Mucosa of descending colon (tissue), 3 donors: ENCODE measurements at regions not wholly inside any gene's neighbourhood (a gene's known extent, or its start where the extent isn't known, plus 50 kb on each side); places are given as distances from the start of the nearest gene placed in this dataset.

Source experiments
- ATAC-seq: fragments of 200-7000 bp; cut with Tn5 transposase; one replicate; pipeline ENCODE4 v1.9.1; 2020; ENCODE audit warnings: mild to moderate bottlenecking, moderate library complexity
- DNase-seq, 3 donors: peaks; one replicate each; pipeline ENCODE4 v3.0.0-alpha.2; 2020
- H3K36me3 ChIP-seq: fragments of 200-600 bp; one replicate; pipeline ENCODE4 v1.8.0; 2021; ENCODE audit warnings: low read depth, mild to moderate bottlenecking
- H3K4me1 ChIP-seq: fragments of 200-600 bp; one replicate; pipeline ENCODE4 v1.8.0; 2021; ENCODE audit warnings: low read depth, mild to moderate bottlenecking
- H3K4me3 ChIP-seq: fragments of 200-600 bp; one replicate; pipeline ENCODE4 v1.8.0; 2021; ENCODE audit warnings: mild to moderate bottlenecking
- H3K9me3 ChIP-seq: fragments of 200-600 bp; one replicate; pipeline ENCODE4 v1.8.0; 2021; ENCODE audit warnings: mild to moderate bottlenecking
- CTCF ChIP-seq: fragments of 200-600 bp; IDR thresholded peaks from one replicate; pipeline ENCODE4 v1.8.0; 2022; ENCODE audit warnings: antibody characterized with exemption, mild to moderate bottlenecking
- intact Hi-C, 2 donors: fragments of 100-400 bp; cut with DNase I in 1 of 2; cut with micrococcal nuclease in 1 of 2; formaldehyde crosslinking; loops; one replicate each; pipeline versions ENCODE4 v1.11.0 to v1.11.1; 2022; cut with DNase I, micrococcal nuclease
- donor health status: DM: no; HTN: no; CAD: no; lungs with moderate emphysema.
- donor health status: DM: no; HTN: no; CAD: no.
- donor health status: DM: no; HTN: yes; CAD: no.

DNA sequence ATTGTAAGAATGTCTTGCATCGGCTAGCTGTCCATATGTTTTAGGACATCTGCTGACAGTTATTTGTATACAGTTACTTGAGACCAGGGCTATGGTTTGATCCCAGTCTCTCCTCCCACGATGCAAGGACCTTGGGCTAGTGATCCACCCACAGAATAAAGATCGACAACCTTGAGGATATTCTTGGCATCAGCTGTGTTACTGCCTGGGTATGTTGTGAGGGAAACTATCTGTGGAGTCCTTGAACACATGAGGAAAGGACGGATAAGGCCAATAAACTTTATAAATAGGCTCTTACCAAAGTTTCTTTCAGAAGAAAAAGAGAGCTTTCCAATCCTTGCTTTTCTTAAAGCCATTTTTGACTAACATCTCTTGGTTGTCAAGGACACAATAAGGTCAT lies 70.8 kb upstream of the HEY2 start:
- Histone ChIP-seq H3K4me1 (no peaks in the 10 kb centered on the region), H3K36me3 (no peaks in the 10 kb centered on the region), H3K4me3 (no peak overlapping the region), H3K9me3 (no peaks in the 10 kb centered on the region)
- intact Hi-C loops, result no loop called here
- TF ChIP-seq CTCF, result no peak
- DNase-seq (no peak), ATAC-seq (no peak)

- H3K36me3 ChIP-seq, result no peaks in the 10 kb centered on the region
- DNase-seq, result no peak
- intact Hi-C loops, result no loop called here
- TF ChIP-seq CTCF, result no peak
- H3K4me3 ChIP-seq, result no peak overlapping the region
- H3K9me3 ChIP-seq, result no peaks in the 10 kb centered on the region
- ATAC-seq, result no peak
- H3K4me1 ChIP-seq, result no peaks in the 10 kb centered on the region
Observed at GRCh38 chr6:125679128-125679527, 70.3 kb upstream of the HEY2 start.

DNA sequence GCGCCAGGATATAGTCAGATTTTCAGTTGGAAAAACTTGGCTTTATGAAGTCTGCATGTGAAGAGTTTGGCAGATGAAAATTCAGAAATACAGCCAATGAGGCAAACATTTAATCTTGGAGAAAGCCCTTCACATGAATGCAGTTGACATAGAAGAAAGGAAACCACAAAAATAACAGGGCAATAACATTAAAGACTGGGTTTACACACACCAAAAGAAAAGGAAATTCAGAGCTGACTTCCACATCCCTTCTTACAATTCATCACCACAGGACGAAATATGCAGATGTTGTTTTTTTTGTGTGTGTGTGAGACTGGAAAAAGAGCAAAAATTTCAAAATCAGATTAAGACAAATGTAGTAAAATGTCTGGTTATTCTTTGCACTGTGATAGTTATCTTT lies 69.8 kb upstream of the HEY2 start:
- Histone ChIP-seq H3K4me3 (no peak overlapping the region), H3K36me3 (no peaks in the 10 kb centered on the region), H3K9me3 (no peaks in the 10 kb centered on the region), H3K4me1 (no peaks in the 10 kb centered on the region)
- TF ChIP-seq CTCF, result no peak
- DNase-seq (no peak), ATAC-seq (no peak)
- intact Hi-C loops, result no loop called here

DNA sequence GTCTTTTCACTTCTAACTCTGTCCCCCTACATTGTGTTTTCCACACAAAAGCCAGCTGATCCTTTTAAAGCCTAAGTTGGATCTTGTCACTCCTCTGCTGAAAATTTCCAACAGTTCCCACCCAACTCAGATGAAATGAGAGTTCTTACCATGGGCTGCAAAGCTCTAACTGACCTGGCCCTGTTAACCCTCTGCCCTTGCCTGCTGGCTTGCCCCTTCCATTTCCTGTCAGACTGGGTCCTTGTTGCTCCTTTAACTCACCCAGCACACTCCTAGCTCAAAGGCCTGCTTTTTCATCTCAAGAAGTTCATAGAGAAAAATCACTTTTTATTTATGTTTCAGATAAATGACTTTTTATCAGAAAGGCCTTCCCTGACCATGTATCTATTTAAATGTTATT lies 66.5 kb upstream of the HEY2 start:
- Histone ChIP-seq H3K4me1 (no peaks in the 10 kb centered on the region), H3K9me3 (no peaks in the 10 kb centered on the region), H3K4me3 (no peak overlapping the region), H3K36me3 (no peaks in the 10 kb centered on the region)
- ATAC-seq (no peak), DNase-seq (no peak)
- intact Hi-C loops, result no loop called here
- no peak for TF ChIP-seq CTCF

GRCh38 chr6:125688138-125688537 lies 61.3 kb upstream of the HEY2 start:
- Histone ChIP-seq H3K4me3 (no peak overlapping the region), H3K36me3 (no peaks in the 10 kb centered on the region), H3K9me3 (no peaks in the 10 kb centered on the region), H3K4me1 (no peaks in the 10 kb centered on the region)
- no peak for TF ChIP-seq CTCF
- no peak for DNase-seq
- intact Hi-C loops, result no loop called here
- no peak for ATAC-seq

GRCh38 chr6:125693480-125693879 lies 56.0 kb upstream of the HEY2 start:
- TF ChIP-seq CTCF, result no peak
- no peak for ATAC-seq

More at GRCh38 chr6:125693480-125693879, 56.0 kb upstream of the HEY2 start:
- Histone ChIP-seq H3K4me1 (no peaks in the 10 kb centered on the region), H3K9me3 (no peaks in the 10 kb centered on the region), H3K4me3 (no peak overlapping the region), H3K36me3 (no peaks in the 10 kb centered on the region)
- DNase-seq, result no peak
- intact Hi-C loops, result no loop called here
